ENCODE measurements at regions not wholly inside any gene's neighbourhood (a gene's known extent, or its start where the extent isn't known, plus 50 kb on each side); places are given as distances from the start of the nearest gene placed in this dataset.

- peaks cover 41% of the 10 kb centered on the region for H3K27me3 Mint-ChIP-seq (ENCODE audit: low read depth)
- peaks cover 60% of the 10 kb centered on the region for H3K4me1 Mint-ChIP-seq
- peak overlapping the region; percentile 4 to 36 (median 31) for H3K4me3 Mint-ChIP-seq
- H3K9me3 Mint-ChIP-seq = no peaks in the 10 kb centered on the region
- TF ChIP-seq, protein P1, sequence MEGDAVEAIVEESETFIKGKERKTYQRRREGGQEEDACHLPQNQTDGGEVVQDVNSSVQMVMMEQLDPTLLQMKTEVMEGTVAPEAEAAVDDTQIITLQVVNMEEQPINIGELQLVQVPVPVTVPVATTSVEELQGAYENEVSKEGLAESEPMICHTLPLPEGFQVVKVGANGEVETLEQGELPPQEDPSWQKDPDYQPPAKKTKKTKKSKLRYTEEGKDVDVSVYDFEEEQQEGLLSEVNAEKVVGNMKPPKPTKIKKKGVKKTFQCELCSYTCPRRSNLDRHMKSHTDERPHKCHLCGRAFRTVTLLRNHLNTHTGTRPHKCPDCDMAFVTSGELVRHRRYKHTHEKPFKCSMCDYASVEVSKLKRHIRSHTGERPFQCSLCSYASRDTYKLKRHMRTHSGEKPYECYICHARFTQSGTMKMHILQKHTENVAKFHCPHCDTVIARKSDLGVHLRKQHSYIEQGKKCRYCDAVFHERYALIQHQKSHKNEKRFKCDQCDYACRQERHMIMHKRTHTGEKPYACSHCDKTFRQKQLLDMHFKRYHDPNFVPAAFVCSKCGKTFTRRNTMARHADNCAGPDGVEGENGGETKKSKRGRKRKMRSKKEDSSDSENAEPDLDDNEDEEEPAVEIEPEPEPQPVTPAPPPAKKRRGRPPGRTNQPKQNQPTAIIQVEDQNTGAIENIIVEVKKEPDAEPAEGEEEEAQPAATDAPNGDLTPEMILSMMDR (IDR thresholded peaks at IDR 0.05; ENCODE audit: unreplicated experiment in 3 of 3) = no peak
- H3K27ac Mint-ChIP-seq = peak overlapping the region; percentile 60 to 79 (median 72)
- no peaks in the 10 kb centered on the region for H3K36me3 Mint-ChIP-seq (ENCODE audit: low read depth)
Measured at GRCh38 chr12:111154147-111154834, 214.6 kb downstream of the PHETA1 start.

DNA sequence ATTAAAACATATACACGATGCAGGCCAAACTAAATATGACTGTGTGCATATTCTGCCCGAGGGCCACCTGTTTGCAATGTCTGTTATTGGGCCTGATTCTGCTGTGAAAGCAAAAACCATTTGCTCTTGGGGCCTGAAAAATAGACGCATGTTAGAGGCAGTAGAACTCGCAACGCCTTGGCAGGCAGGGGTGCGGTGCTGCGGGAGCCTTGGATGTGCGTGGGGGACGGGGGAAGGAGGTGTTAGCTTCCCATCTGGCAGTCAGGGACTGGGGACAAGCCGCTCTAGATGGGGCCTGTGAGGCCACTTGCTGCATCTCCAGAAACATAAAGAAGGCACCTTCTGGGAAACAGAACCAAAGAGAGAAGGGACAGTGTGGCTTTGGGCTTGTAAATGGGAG lies 216.3 kb downstream of the PHETA1 start:
- Mint-ChIP-seq H3K4me3 (no peak overlapping the region), H3K9me3 (no peaks in the 10 kb centered on the region), H3K36me3 (ENCODE audit: low read depth) (peaks cover 4% of the 10 kb centered on the region), H3K27ac (peak overlapping the region in 2 of 3 experiments; percentile 31 to 74), H3K27me3 (ENCODE audit: low read depth) (peaks cover 37% of the 10 kb centered on the region), H3K4me1 (peaks cover 51% of the 10 kb centered on the region)
- TF ChIP-seq, protein P1 (IDR thresholded peaks at IDR 0.05; ENCODE audit: unreplicated experiment in 3 of 3) = no peak

- TF ChIP-seq, protein P1 (IDR thresholded peaks at IDR 0.05; ENCODE audit: unreplicated experiment in 3 of 3) = no peak
- H3K27ac Mint-ChIP-seq = peak overlapping the region; percentile 60 to 74 (median 74)
- H3K4me3 Mint-ChIP-seq = no peak overlapping the region
- H3K4me1 Mint-ChIP-seq = peaks cover 49% of the 10 kb centered on the region
- no peaks in the 10 kb centered on the region for H3K9me3 Mint-ChIP-seq
- H3K36me3 Mint-ChIP-seq (ENCODE audit: low read depth) = peaks cover 4% of the 10 kb centered on the region
- peaks cover 31% of the 10 kb centered on the region for H3K27me3 Mint-ChIP-seq (ENCODE audit: low read depth)
Measured at GRCh38 chr12:111150921-111151840, 217.7 kb downstream of the PHETA1 start.

GRCh38 chr12:111150360-111150759 lies 218.5 kb downstream of the PHETA1 start:
- Mint-ChIP-seq H3K4me1 (peaks cover 45% of the 10 kb centered on the region), H3K9me3 (no peaks in the 10 kb centered on the region), H3K36me3 (ENCODE audit: low read depth) (peaks cover 4% of the 10 kb centered on the region), H3K27me3 (ENCODE audit: low read depth) (peaks cover 28% of the 10 kb centered on the region), H3K4me3 (no peak overlapping the region), H3K27ac (peak overlapping the region; percentile 70 to 74 (median 74))
- TF ChIP-seq, protein P1 (IDR thresholded peaks at IDR 0.05; ENCODE audit: unreplicated experiment in 3 of 3) = no peak

DNA sequence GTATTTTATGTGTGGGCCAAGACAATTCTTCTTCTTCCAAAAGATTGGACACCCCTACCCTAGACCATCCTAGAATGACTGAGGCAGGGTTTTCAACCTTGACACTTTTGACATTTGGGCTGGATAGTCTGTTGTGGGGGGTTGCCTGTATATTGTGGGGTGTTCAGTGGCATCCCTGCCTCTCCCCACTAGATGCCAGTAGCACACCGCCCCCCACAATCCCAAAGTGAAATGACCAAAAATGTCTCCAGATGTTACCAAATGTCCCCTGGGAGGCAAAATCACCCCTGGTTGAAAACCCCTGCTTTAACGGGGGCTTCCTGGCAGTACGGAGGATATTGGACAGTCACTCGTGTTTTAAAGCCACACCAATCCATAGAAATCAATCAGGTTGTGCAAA lies 219.6 kb downstream of the PHETA1 start:
- TF ChIP-seq, protein P1 (IDR thresholded peaks at IDR 0.05; ENCODE audit: unreplicated experiment in 3 of 3) = no peak
- Mint-ChIP-seq H3K4me1 (peaks cover 37% of the 10 kb centered on the region), H3K9me3 (no peaks in the 10 kb centered on the region)

More for the DNA sequence above, 219.6 kb downstream of the PHETA1 start:
- peaks cover 4% of the 10 kb centered on the region for H3K36me3 Mint-ChIP-seq (ENCODE audit: low read depth)
- H3K27me3 Mint-ChIP-seq (ENCODE audit: low read depth) = peaks cover 27% of the 10 kb centered on the region
- no peak overlapping the region for H3K4me3 Mint-ChIP-seq
- peak overlapping the region in 2 of 3 experiments; percentile 54 to 74 for H3K27ac Mint-ChIP-seq

Data from nephron (organoid).